ENCODE measurements at regions not wholly inside any gene's neighbourhood (a gene's known extent, or its start where the extent isn't known, plus 50 kb on each side); places are given as distances from the start of the nearest gene placed in this dataset.

DNA sequence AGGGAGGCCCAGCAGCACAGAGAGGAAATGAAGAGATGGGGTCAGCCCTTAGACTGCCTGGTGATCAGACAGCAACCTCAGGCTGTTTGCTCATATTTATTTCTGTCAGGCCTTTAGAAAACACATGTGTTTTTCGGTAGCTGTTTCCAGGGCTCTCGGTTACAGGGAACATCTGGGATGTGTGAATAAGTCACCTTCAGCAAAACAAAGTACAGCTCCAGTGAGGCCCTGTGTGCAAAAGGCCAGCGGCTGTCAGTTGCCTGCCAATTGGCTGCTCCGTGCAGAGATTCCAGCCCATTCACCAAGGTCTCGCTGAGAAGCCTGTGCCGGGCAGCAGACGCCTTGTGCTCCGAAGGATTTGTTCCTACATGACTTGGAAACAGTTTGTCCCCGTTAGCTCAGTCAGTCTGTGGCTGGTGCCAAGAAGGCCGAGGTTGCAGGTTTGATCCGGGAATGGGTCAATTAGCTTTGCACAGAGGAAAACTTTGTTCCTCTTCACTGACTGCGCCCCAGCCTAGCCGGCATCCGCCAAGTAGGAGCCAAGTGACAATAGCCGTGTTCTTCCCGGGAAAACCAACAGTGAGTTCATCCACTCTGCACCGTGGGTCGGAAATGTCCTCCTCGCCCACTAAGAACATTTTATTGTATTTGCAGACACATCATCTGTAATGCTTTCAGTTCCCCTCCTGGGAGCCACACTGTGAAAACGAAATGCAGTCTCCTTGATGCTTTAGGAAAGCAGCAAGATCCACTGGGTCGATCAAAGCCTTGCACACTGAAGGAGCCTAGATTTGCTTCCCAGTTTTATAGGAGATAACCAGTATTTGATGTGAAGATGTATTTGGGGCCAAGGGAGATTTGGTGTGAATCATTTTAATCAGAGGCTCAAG is 315.4 kb upstream of the CDYL start:
- H3K36me3 Mint-ChIP-seq: no peaks in the 10 kb centered on the region
- no peaks in the 10 kb centered on the region for H3K4me1 Mint-ChIP-seq
- H3K9me3 Mint-ChIP-seq: no peaks in the 10 kb centered on the region
- no peak for DNase-seq
- no peak overlapping the region for H3K4me3 Mint-ChIP-seq
- peaks cover 7% of the 10 kb centered on the region for H3K27me3 Mint-ChIP-seq
- no peak overlapping the region for H3K27ac Mint-ChIP-seq

GRCh38 chr6:4459996-4460395 is 316.2 kb upstream of the CDYL start:
- Mint-ChIP-seq H3K27ac (no peak overlapping the region), H3K4me3 (no peak overlapping the region), H3K4me1 (no peaks in the 10 kb centered on the region), H3K9me3 (no peaks in the 10 kb centered on the region), H3K27me3 (peaks cover 7% of the 10 kb centered on the region), H3K36me3 (no peaks in the 10 kb centered on the region)
- DNase-seq: no peak

- Mint-ChIP-seq H3K27ac (no peak overlapping the region), H3K4me1 (no peaks in the 10 kb centered on the region), H3K4me3 (no peak overlapping the region), H3K36me3 (no peaks in the 10 kb centered on the region), H3K9me3 (no peaks in the 10 kb centered on the region), H3K27me3 (peaks cover 7% of the 10 kb centered on the region)
- no peak for DNase-seq
Measured at GRCh38 chr6:4459032-4459431, 317.2 kb upstream of the CDYL start.

GRCh38 chr6:4451718-4452117 is 316.3 kb upstream of the ECI2 start:
- no peak for DNase-seq
- peaks cover 25% of the 10 kb centered on the region for H3K27me3 Mint-ChIP-seq
- H3K4me3 Mint-ChIP-seq: no peak overlapping the region
- H3K9me3 Mint-ChIP-seq: peaks cover 8% of the 10 kb centered on the region
- H3K27ac Mint-ChIP-seq: no peak overlapping the region
- no peaks in the 10 kb centered on the region for H3K4me1 Mint-ChIP-seq
- H3K36me3 Mint-ChIP-seq: no peaks in the 10 kb centered on the region

GRCh38 chr6:4451081-4451480 is 315.7 kb upstream of the ECI2 start:
- no peak for DNase-seq
- Mint-ChIP-seq H3K9me3 (peaks cover 8% of the 10 kb centered on the region), H3K27me3 (peaks cover 25% of the 10 kb centered on the region), H3K4me3 (no peak overlapping the region), H3K4me1 (no peaks in the 10 kb centered on the region), H3K27ac (no peak overlapping the region), H3K36me3 (no peaks in the 10 kb centered on the region)

DNA sequence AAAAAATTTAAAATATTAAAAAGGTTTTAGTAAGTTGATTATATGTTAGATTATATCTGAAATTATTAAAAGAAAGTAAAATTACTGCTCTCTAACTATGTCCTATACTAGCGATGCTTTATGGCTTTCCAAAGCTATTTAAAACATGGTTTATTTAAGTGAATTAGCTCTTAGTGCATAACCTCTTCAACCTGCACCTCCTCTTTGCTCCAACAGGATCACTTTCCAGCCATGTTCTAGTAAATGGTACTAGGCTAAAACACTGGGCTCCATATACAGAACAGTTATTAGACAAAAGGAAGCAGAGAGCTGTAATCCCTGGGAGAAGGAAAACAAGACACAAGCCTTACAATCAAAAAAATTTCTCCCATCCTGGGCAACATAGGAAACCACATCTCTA is 314.9 kb upstream of the ECI2 start:
- Mint-ChIP-seq H3K4me1 (no peaks in the 10 kb centered on the region), H3K4me3 (no peak overlapping the region), H3K36me3 (no peaks in the 10 kb centered on the region), H3K27me3 (peaks cover 25% of the 10 kb centered on the region), H3K9me3 (peaks cover 8% of the 10 kb centered on the region), H3K27ac (no peak overlapping the region)
- DNase-seq: no peak

DNA sequence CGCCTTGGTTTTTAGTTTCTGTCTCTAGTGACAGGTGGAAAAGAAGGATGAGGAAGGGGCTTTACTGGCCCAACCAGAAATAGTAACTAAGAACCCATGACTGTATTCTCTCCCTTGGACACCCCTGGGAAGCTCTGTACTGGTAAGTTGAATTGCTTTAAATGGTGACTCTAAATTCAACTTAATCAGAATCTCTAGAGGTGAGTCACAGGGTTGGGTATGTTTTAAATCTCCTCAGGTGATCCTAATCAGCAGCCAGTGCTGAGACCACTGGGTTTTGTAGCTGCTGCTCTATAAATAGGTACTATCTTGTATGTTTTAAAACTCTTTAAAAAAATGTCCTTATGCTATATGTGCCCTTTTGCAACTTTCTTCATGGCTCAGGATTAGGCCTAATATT is 314.0 kb upstream of the ECI2 start:
- H3K4me3 Mint-ChIP-seq: no peak overlapping the region
- DNase-seq: no peak
- H3K4me1 Mint-ChIP-seq: no peaks in the 10 kb centered on the region
- no peak overlapping the region for H3K27ac Mint-ChIP-seq
- no peaks in the 10 kb centered on the region for H3K36me3 Mint-ChIP-seq
- H3K9me3 Mint-ChIP-seq: peaks cover 8% of the 10 kb centered on the region
- H3K27me3 Mint-ChIP-seq: peaks cover 25% of the 10 kb centered on the region

DNA sequence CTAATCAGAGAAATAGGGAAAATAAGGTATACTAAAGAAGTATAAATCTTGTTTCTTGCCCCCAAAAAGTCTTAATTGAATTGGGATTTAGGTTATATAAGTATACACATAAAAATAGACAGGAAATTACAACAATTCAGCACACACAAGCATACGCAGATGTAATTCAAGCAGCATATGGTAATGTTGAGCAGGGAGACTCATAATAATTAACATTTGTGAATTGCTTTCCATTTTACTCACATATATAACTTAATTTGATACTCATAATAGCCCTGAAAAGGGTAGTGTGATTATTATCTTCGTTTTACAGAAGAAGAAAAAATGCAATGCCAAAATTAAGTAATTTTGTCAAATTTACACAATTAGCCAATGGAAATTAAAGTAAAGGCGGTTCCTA is 313.5 kb upstream of the ECI2 start:
- Mint-ChIP-seq H3K9me3 (peaks cover 8% of the 10 kb centered on the region), H3K4me1 (no peaks in the 10 kb centered on the region), H3K36me3 (no peaks in the 10 kb centered on the region), H3K27ac (no peak overlapping the region), H3K27me3 (peaks cover 25% of the 10 kb centered on the region), H3K4me3 (no peak overlapping the region)
- DNase-seq: no peak

DNA sequence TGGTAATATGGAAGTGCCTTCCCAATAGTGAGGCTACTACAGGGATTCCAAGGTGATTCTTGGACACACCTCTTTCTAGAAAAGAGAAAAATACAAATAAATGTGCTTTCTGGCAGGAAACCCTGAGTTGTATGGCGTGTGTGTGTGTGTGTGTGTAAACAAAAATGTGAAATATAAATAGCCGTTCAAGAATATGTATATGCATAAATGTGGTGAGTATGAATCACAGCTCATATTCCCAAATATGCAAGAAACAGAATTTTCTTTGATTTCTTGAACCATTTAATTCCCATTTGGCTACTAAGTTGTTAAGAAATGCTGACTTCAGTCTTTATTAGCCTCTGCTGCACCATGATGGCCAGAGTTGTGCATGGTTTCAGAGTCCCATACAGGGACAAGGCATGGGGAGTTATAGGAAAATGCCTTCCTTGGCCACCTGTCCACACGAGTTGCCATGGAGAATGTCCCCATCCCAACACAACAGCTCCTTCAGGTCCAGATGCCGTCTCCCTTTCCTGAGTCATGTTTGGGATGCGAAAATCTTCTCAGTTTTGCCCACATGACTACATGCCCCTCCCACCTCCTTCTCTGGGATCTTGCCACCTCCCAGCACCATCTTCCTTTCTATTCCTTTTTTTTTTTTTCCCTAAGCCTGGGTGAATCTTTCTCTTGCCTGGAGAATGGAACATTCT is 312.4 kb upstream of the ECI2 start:
- no peak for DNase-seq
- no peaks in the 10 kb centered on the region for H3K36me3 Mint-ChIP-seq
- no peaks in the 10 kb centered on the region for H3K4me1 Mint-ChIP-seq
- H3K4me3 Mint-ChIP-seq: no peak overlapping the region
- peaks cover 8% of the 10 kb centered on the region for H3K9me3 Mint-ChIP-seq
- H3K27ac Mint-ChIP-seq: no peak overlapping the region
- peaks cover 25% of the 10 kb centered on the region for H3K27me3 Mint-ChIP-seq

DNA sequence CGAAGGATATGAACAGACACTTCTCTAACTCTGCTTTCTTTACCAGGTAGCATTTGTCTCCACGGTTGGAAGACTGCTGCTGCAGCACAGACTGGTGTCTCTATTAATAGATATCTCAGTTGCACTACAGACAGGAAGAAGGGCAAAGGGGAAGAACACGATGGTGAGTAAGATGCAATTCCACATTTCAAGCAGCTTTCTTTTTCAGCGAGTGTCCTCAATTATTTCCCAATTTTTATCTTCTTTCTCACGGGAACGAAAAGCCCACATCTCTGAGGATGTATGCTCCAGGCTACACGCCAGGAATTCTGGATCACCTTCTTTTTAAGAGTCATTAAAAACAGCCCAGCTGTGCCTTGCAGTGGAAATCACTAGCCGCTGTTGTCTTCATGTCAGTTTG is 311.6 kb upstream of the ECI2 start:
- Mint-ChIP-seq H3K27ac (no peak overlapping the region), H3K4me1 (peaks cover under 1% of the 10 kb centered on the region), H3K36me3 (no peaks in the 10 kb centered on the region), H3K27me3 (peaks cover 23% of the 10 kb centered on the region), H3K4me3 (no peak overlapping the region), H3K9me3 (peaks cover 6% of the 10 kb centered on the region)
- DNase-seq: no peak

GRCh38 chr6:4441981-4442434 is 306.6 kb upstream of the ECI2 start:
- peaks cover 2% of the 10 kb centered on the region for H3K4me1 Mint-ChIP-seq
- H3K27me3 Mint-ChIP-seq: peaks cover 3% of the 10 kb centered on the region
- H3K27ac Mint-ChIP-seq: no peak overlapping the region
- H3K4me3 Mint-ChIP-seq: no peak overlapping the region
- no peaks in the 10 kb centered on the region for H3K36me3 Mint-ChIP-seq
- H3K9me3 Mint-ChIP-seq: no peaks in the 10 kb centered on the region
- DNase-seq: no peak

- no peaks in the 10 kb centered on the region for H3K9me3 Mint-ChIP-seq
- peaks cover 2% of the 10 kb centered on the region for H3K4me1 Mint-ChIP-seq
- peaks cover 3% of the 10 kb centered on the region for H3K27me3 Mint-ChIP-seq
- no peak overlapping the region for H3K27ac Mint-ChIP-seq
- no peaks in the 10 kb centered on the region for H3K36me3 Mint-ChIP-seq
- H3K4me3 Mint-ChIP-seq: no peak overlapping the region
- no peak for DNase-seq
Measured at GRCh38 chr6:4439159-4439558, 303.8 kb upstream of the ECI2 start.

- no peak for DNase-seq
- H3K36me3 Mint-ChIP-seq: no peaks in the 10 kb centered on the region
- no peak overlapping the region for H3K4me3 Mint-ChIP-seq
- H3K9me3 Mint-ChIP-seq: no peaks in the 10 kb centered on the region
- H3K27ac Mint-ChIP-seq: no peak overlapping the region
- H3K4me1 Mint-ChIP-seq: peaks cover 2% of the 10 kb centered on the region
- peaks cover 10% of the 10 kb centered on the region for H3K27me3 Mint-ChIP-seq
Measured at GRCh38 chr6:4437342-4437741, 302.0 kb upstream of the ECI2 start.

DNA sequence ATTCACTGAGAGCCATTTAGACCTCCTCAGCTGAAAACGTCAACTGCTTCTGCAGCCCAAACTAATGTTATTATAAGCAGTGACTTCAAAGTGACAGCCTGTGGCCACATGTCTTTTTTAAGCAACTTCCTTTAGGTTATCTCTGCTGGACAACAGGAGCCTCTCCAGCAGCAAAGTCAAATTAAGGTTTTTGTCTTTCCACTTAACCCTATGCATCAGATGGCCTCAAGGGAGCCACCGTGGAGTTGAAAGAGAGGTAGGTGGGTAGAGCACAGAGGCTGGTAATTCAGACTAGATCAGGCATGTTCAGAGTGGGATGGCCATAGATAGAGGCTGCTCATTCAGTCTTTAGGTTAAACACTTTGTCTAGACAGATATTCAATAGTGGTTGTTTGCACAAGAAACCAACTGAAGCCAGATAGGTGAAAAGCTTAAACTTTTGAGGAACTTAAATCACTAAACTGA is 300.6 kb upstream of the ECI2 start:
- DNase-seq: no peak
- H3K9me3 Mint-ChIP-seq: no peaks in the 10 kb centered on the region
- no peak overlapping the region for H3K27ac Mint-ChIP-seq
- no peaks in the 10 kb centered on the region for H3K4me1 Mint-ChIP-seq
- H3K36me3 Mint-ChIP-seq: no peaks in the 10 kb centered on the region
- no peak overlapping the region for H3K4me3 Mint-ChIP-seq
- peaks cover 10% of the 10 kb centered on the region for H3K27me3 Mint-ChIP-seq

DNA sequence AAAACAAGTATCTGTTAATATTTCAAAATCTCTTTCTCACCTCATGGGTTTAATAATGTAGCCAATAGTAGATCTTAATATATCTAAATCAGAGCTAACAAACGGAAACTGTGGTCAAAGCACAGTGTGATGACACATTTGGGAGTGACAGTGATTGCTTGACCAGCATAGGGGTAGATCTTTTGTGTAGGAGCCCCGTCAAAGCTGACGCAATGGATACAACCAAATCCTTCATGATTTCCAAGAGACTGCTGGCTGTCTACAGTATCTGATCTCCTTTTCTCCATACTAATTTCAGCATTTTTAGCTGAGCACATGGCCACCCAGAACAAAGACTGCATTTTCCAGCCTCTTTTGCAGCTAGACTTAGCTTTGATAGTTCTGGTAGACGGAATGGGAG is 299.3 kb upstream of the ECI2 start:
- DNase-seq: no peak
- Mint-ChIP-seq H3K27ac (no peak overlapping the region), H3K36me3 (no peaks in the 10 kb centered on the region), H3K9me3 (no peaks in the 10 kb centered on the region), H3K27me3 (peaks cover 10% of the 10 kb centered on the region), H3K4me3 (no peak overlapping the region), H3K4me1 (no peaks in the 10 kb centered on the region)

DNA sequence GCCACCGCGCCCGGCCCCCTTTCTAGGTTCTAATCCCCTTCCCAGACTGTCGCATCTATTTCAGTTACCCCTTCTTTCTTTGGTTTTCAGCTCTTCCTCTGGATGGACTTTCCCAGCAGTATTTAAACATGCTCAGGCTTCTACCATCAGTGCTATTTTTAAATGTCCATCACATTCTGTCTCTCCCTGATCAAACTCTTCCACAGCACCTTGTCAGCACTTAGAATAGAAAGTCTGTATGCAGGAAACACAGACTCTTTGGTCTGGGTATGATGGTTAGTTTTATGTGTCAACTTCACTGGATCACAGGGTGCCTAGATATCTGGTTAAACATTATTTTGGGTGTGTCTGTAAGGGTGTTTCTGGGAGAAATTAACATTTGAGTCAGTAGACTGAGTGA is 297.8 kb upstream of the ECI2 start:
- H3K36me3 Mint-ChIP-seq: no peaks in the 10 kb centered on the region
- no peaks in the 10 kb centered on the region for H3K4me1 Mint-ChIP-seq
- H3K9me3 Mint-ChIP-seq: peaks cover 3% of the 10 kb centered on the region
- H3K27ac Mint-ChIP-seq: no peak overlapping the region
- H3K4me3 Mint-ChIP-seq: no peak overlapping the region
- no peak for DNase-seq
- H3K27me3 Mint-ChIP-seq: peaks cover 10% of the 10 kb centered on the region
